ENCODE measurements at regions not wholly inside any gene's neighbourhood (a gene's known extent, or its start where the extent isn't known, plus 50 kb on each side); places are given as distances from the start of the nearest gene placed in this dataset.
A peak's percentile ranks its signal among the peaks of the same experiment; 100 is the strongest.

- TF ChIP-seq CTCF (IDR thresholded peaks at IDR 0.05; ENCODE audit: insufficient read depth, low read length), result no peak
These were observed 335.2 kb downstream of the LPIN1 start for GRCh38 chr2:12081481-12082210.

GRCh38 chr2:12083081-12083581 lies 336.7 kb downstream of the LPIN1 start:
- no peak overlapping the region for H3K4me3 ChIP-seq (ENCODE audit: low read depth, low read length)
- no peak for TF ChIP-seq CTCF (IDR thresholded peaks at IDR 0.05; ENCODE audit: insufficient read depth, low read length)
- no peak for DNase-seq (ENCODE audit: low read depth)

More at GRCh38 chr2:12081481-12082210, 335.2 kb downstream of the LPIN1 start:
- DNase-seq (ENCODE audit: low read depth), result no peak
- H3K4me3 ChIP-seq (ENCODE audit: low read depth, low read length), result no peak overlapping the region

- DNase-seq (ENCODE audit: low read depth), result peak; percentile 6
- no peak overlapping the region for H3K4me3 ChIP-seq (ENCODE audit: low read depth, low read length)
- TF ChIP-seq CTCF (IDR thresholded peaks at IDR 0.05; ENCODE audit: insufficient read depth, low read length), result no peak
These were observed 337.4 kb downstream of the LPIN1 start for GRCh38 chr2:12083713-12084419.

- no peak for TF ChIP-seq CTCF (IDR thresholded peaks at IDR 0.05; ENCODE audit: insufficient read depth, low read length)
- DNase-seq (ENCODE audit: low read depth), result no peak
- H3K4me3 ChIP-seq (ENCODE audit: low read depth, low read length), result no peak overlapping the region
These were observed 340.7 kb downstream of the LPIN1 start for GRCh38 chr2:12087175-12087574.

GRCh38 chr2:12087671-12088380 lies 341.4 kb downstream of the LPIN1 start:
- TF ChIP-seq CTCF (IDR thresholded peaks at IDR 0.05; ENCODE audit: insufficient read depth, low read length), result no peak
- no peak overlapping the region for H3K4me3 ChIP-seq (ENCODE audit: low read depth, low read length)
- DNase-seq (ENCODE audit: low read depth), result peak; percentile 39

- no peak for TF ChIP-seq CTCF (IDR thresholded peaks at IDR 0.05; ENCODE audit: insufficient read depth, low read length)
- H3K4me3 ChIP-seq (ENCODE audit: low read depth, low read length), result no peak overlapping the region
- DNase-seq (ENCODE audit: low read depth), result no peak
These were observed 342.6 kb downstream of the LPIN1 start for GRCh38 chr2:12089001-12089400.
